Stimulated activated CD4-positive, alpha-beta T cell treated with anti-CD3 and anti-CD28 coated beads, Interleukin-1b, Interleukin-23, amount 100 ng/mL, for 48 hours (primary cell): ENCODE measurements at regions not wholly inside any gene's neighbourhood (a gene's known extent, or its start where the extent isn't known, plus 50 kb on each side); places are given as distances from the start of the nearest gene placed in this dataset.
"Not testable (repeated sequence)": the region's sequence is repeated elsewhere in the genome, so short reads cannot be mapped to it uniquely, and the experiment has no call there.

ENCODE experiments used
- DNase-seq: peaks from one replicate; pipeline ENCODE4 v3.0.0-alpha.2; 2020

DNA sequence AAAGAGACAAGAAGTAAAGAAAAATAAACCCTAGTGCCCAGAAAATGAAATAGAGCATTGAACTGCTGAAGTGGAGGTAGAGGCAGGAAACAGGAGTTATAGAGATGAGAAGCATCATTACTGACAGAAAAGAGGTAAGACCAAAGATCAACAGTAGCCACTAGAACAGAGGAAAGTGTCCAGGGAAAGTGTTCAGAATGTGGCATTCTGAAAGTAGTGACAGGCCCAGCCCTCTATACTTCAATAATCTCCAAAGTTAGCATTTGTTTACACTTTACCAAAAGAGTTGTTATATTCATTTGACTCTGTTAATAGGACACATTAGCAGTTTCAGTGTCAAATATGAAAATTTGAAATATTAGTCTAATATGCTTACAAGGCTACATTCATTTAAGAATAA lies 727.1 kb upstream of the NECTIN3 start:
- DNase-seq: no peak

DNA sequence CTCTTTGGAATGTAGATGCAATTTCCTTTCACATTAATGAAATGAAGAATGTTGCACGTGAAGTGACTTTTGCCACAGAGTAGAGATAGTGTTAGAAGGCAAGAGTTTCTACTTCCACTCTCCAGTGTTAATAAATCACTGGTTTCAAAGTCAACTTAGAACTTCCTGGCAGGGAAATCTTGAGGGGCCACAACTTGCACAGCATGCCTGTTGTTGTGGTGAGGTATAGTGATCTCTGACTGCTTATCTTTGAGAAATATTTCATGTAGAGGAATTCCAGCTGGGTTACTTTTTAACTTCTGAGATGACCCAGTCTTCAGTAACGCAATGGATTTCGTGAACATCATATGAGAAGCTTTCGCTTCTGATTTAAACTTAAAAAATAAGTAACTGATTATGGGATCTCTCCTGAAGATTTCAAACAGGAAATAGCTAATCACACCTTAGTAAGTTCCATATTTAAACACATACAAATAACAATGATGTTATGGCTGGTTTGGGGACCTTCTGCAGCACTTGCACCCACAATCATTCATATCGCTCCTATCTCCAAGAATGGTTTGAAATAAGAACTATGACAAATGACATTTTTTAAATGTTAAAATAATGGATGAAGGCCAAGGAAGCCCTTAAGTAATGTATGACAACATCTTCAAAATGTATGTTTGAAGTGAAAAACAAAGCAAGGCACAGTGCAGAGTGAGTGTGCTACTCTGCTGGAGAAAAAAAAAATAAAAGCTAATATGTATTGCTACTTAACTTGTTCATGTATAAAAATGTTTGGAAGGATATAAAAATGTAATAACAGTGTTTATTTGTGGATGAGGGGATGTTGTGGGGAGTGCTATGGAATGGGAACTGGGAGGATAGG lies 726.5 kb upstream of the NECTIN3 start:
- no peak for DNase-seq

DNA sequence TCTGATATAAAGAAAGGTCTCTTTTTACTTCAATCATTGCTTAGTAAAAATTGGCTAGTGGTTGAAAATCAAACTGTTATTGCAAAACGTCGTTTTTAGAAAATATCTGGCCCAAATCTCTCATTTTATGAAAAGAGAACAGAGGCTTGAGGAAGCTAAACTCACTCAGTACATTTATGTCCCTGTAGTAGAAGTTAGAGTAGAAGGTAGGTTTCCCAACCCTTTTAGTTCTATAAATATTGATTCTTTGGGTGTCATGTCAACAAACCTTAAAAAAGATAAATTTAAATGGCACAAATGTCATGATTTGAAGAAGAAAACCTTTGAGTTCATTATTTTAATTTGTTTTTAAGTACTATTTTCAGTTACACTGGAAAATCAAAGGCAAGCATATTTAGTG lies 722.3 kb upstream of the NECTIN3 start:
- DNase-seq: no peak

DNA sequence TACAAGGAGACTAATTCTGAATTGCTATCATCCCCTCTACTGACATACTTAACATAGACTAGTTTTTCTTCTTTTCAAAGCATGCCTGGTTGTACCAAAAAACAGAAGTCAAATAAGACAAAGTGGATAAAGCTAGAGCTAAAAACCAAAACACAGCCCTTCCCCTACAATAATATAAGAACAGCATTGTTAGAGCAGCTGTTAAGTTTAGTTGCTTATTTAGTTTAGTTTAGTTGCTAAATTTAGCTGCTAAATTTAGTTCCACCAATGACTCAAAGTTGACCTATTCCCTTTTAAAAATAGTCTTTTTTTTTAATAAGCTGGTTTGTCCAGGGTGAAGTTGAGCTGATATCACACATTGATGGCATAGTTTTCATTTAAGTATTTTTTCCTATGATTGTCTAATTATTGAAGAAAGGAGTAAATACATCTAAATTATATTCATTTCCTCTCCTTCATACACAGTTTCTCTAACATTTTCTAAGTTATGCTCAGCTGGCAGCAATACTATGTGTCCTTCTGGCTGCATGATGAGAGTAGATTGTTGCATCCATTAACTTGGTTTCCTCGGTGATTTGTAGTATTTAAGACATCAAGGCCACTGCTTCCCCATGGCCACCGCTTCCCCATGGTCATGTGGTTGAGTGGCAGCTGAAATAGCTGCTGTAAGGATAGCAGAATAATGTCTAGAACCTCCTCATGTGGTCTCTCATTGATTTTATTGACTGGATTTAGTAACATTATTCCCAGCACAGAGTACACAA lies 718.6 kb upstream of the NECTIN3 start:
- DNase-seq: no peak

DNA sequence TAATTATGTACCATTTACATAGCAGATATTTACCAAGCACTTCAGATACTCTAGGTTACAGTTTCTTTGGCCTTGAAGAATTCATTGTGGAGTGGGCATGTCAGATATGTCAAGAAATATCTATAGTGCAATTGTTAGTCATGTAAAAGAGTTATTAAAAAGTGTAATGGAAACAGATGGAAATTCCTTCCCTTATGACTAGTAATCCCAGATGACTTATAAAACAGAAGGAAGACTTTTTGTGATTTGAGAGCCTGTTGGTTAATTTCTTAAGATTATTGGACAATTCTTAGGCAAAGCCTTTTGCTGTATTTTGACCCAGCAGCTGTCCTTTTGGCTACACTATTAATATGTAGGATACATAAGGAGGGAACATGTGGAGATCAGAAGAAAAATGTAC lies 708.9 kb upstream of the NECTIN3 start:
- no peak for DNase-seq

DNA sequence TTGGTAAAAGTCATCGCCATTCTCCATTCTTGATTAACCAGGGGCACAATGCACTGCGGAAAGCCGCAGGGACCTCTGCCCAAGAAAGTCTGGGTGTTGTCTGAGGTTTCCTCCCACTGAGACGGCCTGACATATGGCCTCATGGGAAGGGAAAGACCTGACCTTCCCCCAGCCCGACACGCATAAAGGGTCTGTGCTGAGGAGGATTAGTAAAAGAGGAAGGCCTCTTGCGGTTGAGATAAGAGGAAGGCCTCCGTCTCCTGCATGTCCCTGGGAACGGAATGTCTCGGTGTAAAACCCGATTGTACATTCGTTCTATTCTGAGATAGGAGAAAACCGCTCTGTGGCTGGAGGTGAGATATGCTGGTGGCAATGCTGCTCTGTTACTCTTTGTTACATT lies 704.3 kb upstream of the NECTIN3 start:
- not testable (repeated sequence) for DNase-seq

DNA sequence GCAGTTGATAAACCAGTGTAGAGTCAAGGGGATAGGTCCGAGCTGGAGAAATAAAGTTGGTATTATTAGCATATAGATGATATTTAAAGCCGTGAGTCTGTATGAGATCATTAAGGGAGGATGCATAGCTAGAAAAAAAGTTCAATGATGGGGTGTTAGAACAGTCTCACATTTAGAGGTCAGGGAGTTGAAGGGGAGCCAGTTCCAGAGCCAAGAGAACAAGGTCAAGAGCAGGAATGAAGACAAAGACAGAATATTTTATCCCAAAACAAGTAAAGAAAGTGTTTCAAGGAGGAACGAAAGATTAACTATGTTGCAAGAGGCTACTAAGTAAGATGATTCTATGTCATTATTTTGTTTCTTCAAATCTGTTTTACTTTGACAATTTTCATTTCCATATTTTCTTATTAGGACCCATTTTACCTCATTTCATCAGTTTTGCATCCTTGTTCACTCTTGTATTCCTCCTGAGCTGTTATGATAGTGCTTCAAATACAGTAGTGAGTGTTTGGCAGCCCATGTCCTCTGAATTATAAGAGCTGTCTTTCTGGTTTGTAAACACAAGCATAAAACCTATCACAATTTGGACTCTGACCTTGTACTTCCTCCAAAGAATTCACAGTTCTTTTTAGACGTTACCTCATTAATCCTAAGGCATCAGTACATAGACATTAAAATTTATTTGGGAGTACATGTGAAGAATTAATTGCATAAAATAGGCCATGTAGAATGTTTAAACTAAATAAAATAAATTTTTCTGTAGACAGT lies 695.7 kb upstream of the NECTIN3 start:
- DNase-seq: no peak

DNA sequence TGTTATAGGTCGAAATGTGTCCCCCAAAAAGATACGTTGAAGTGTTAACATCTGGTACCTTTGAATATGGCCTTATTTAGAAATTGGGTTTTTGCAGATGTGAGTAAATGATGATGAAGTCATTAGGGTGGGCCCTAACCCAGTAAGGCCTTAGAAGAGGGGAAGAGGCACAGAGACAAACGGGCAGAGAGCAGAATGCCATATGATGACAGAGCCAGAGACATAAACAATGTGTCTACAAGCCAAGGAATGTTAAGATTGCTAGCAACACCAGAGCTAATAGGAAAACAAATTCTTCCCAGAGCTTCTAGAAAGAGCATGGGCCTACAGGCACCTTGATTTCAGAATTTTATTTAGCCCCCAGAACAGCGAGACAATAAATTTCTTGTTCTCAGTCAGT lies 693.1 kb upstream of the NECTIN3 start:
- DNase-seq: no peak

DNA sequence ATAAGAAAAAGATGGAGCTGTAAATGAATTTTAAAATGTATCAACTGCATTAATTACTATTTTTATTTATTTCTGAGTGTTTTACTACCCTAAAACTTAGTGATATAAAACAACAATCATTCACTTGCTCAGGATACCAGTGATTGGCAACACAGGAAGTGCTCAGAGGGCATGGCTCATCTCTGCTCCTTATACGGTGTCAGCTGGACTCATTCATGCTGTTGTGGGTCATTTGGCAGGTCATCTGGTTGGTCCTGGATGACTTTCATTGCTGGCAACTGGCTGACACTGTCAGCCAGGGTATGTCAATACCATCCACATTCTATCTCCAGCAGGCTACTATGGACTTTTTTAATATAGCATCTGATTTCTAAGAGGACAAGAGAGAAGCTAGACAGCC lies 689.6 kb upstream of the NECTIN3 start:
- DNase-seq: no peak

DNA sequence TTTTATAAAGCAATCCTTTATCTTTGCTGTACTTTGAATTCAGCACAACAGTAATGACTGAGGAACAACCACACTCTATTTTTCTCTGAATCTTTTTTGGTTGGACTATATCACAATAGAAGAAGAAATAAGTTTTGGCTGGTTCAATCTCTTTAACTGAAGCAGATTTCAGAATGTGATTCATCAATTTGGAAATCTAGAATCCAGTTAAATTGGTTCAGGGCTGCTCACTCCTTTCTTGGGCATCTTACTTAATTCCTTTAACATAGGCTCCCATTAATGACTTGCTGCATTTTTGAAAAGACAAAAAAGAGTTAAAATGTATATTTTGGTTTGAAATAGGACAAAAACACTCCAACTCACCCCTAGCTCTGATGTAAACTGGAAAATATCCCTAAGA lies 688.3 kb upstream of the NECTIN3 start:
- no peak for DNase-seq

DNA sequence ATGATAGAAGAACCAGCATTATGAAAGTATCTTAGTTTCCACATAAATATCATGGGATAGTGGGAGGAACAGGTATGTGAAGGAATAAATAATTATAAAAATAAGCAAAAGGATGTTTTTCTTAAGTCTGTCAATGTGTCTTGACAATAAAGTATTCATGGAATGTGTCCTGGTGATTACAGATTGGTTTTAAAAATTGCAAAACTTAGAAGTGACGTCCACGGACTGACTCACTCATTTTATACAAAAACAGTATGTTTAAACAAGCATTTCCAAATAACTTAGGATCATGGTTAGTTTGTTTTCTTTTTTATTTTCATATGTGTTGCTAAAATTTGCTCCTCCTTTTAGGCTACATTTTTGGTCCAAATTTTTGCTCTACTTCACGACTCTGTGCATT lies 687.0 kb upstream of the NECTIN3 start:
- DNase-seq: no peak

DNA sequence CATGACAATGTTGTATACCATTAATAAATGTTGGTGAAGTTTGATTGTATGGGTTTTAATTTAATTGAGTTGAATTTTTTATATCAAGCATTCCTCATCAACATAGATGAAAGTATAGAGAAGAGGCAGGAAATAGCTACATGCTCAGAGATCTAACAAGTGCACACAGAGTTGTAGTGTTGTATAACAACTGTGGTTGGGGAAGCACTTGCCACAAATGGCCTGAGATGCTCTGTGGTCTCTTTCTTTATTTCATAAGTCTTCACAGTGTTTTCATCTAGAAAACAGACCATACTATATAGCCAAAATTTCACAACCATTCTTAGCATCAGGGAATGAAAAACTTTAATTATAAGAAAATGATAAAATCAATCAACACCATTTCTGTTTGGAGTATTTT lies 682.6 kb upstream of the NECTIN3 start:
- DNase-seq: no peak

DNA sequence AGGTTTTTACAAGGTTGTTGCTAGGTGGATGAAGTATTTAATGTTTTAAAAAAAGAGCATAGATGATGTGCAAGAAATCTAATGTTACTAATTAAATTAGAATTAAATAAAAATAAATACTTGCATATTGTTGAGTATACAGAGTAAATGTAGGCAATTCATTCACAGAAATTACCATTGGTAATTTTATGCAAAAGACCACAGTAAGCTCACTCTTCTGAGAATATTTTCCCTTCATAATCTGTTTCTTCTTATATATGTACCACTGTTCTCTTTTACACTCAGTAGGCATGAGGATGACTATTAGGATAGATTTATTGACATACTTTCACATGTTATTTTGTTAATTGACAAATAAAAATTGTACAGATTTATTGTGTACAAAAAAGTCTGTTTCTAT lies 681.2 kb upstream of the NECTIN3 start:
- no peak for DNase-seq

DNA sequence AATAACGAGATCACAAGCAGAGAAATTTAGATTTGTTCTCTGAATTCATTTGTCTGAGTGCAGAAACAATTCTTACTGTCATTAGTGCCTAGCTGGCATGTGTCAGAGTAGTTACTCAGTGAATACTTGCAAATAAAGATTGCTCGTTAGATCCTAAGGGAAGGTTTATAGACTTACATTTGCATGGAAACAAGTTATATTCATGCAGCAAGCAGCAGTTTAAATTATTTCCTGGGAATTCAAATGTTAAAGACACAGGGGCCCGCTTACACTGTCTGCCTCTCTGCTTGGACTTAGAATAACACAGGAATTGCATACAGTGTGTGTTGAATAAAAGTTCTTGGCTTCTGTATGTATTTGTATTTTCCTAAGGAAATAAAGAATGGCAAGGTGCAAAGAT lies 680.6 kb upstream of the NECTIN3 start:
- no peak for DNase-seq

DNA sequence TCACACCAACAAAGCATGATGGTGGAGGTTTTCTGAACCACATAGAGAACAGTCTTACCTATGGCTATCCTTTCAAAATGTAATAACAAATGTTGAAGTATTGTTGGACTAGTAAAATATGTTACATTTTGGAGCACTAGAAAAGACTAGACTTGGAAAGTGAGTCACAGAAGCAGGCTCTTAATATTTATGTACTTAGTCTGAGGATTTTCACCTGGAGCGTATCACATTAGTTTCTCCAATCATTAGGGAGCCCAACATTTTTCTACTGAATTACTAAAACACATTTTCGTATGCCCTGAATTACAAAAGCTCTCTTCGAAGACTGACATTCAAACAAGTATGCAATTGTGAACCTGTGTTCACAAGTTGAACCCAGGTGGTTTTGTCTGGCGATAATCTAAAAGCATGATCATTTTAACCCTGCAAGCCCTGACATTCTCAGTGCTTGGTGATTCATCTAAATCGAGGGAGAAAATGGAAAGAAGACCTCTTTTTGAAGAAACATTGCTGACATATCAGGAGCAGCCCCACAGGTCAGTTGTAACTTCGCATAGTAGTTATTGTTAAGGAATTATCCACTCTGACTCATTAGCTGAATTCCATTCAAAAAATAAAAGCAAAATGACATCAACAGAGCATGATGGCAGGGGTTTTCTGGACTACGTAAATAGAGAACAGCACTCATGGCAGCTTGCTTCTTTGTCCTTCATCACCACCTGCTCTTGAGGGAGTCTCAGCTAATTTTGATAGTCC lies 679.8 kb upstream of the NECTIN3 start:
- DNase-seq: no peak

DNA sequence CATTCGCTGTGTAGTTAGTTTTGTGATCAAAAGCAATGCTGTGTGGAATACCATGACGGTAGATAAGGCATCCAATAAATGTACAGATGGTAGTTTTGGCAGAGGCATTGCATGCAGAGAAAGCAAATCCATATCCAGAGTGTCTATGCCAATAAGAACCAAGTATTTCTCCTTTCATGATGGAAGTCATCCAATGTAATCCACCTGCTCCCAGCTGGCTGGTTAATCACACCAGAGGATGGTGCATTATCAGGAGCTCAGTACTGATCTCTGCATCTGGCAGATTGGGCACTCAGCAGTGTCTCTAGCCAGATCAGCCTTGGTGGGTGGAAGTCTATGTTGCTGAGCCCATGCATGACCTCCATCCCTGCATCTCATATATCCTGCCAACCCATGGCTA lies 677.7 kb upstream of the NECTIN3 start:
- DNase-seq: no peak

DNA sequence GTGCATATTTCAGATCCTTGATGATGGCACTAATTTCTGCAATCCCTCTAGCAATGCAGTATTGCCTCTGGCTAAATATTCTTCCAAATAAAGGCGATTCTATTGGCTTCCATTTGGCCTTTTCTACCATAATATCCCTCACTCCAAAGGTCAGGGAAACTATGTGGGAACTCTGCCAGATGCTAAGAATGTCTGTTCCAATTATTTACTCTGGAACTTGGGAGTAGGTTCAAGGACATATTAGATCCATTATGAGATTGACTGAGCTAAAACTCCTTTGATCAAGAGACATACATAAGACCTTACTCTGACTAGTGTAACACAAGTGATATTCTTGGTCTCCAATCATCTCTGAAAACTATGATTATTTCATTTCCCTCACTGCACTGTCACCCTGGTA lies 674.5 kb upstream of the NECTIN3 start:
- no peak for DNase-seq

DNA sequence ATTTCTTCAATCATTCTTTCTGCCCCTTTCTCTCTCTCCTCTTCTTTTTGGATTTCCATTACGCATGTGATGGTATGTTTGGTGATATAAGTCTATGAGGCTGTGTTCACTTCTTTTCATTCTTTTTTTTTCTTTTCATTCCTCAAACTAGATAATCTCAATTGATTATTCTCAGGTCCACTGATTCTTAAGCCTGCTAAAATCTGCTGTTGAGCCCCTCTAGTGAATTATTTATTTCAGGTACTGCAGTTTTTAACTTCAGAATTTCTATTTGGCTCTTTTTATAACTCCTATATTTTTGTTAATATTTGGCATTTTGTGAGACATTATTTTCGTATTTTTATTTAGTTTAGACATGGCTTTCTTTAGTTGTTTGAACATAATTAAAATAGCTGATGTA lies 671.3 kb upstream of the NECTIN3 start:
- no peak for DNase-seq

DNA sequence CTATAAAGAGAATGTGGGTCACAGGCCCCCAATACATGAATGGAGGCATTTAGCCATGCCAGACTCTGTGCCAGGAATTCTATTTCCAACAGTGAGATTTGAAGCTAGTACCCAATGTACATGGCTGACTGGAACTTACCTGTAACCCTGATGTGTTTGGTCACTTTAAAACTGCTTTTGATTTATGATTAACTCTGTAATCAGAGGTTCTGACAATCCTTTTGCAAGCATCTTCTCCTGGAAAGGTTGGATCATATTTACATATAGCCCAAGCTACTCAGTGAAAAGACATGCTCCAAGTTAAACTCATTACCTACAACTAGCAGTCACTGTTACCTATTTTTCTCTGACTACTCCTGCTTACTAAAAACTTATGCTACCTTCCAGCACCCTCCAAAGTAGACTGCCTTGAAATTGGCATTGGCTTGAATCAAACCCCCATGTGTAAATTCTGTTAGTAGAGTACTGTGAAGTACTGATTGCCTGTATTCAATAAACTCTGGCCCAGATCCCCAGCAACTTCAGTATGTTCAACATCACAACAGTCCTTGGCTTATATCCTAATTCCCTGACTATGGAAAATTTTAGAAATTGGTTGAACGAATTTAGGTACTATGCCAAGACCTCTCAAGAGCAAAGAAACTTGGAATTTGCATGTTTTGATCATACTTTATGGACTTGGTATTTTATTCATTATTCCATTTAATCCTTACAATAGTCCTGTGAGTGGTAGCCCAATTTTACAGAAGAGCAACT lies 665.6 kb upstream of the NECTIN3 start:
- DNase-seq: no peak

DNA sequence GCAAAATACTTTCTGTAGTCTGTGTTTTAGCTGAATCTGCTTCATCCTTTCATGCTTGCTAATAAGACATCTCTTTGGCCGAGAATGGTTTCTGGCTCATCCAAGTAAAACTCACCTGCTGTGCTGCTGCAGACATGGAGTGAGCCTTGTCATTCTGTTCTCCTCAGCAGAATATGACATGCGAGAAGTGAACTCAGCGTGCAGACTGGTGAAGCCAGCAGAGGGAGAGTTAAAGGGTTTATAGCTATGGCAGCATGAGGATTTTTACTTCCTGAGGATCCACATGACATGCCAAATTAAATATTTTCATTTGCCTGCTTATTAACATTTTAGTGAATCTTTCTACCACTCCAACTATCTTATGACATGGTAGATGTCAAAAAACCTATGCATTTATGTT lies 658.4 kb upstream of the NECTIN3 start:
- no peak for DNase-seq

DNA sequence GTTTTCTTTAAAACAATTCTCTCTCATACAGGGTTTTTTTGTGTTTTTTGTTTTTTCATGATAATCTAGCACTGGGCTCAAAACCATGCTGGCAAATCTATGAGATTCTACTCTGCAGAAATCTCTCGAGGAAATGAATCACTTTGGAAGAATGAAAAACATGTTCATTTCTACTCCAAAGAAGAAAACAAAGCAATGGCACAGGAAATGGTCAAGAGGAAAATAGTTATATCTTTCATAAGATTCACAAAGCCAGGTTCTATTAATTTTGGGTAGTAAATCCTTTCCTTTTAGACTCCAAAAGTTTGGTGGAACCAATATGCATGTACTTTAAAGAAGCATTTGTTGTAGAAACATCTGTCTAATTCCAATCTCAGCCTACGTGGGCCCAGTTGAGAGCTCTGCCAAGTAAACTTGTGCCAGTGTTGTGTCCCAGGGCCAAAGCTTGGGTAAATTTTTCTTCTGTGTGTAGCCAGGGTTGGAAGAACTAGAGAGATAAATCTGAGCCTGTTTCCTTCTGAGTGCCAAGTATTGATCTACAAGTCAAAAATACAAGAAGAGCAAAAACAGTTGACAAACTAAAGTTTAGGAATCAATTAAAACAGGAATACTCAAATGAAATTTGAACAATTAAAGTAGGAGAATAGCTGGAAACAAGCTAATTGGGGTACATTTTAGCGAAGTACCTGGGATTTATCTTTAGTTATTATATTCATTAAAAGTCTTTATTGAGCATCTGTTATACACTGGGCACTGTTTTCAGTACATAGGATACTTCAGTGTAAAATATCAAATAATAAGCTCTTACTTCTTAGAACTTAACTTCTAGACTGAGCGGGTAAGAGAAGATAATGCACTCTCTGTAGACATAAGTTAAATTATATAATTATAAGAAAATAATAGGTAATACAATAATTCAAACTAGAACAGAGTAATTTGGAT lies 657.5 kb upstream of the NECTIN3 start:
- no peak for DNase-seq
